ENCODE measurements at regions not wholly inside any gene's neighbourhood (a gene's known extent, or its start where the extent isn't known, plus 50 kb on each side); places are given as distances from the start of the nearest gene placed in this dataset.
"Not testable (repeated sequence)": the region's sequence is repeated elsewhere in the genome, so short reads cannot be mapped to it uniquely, and the experiment has no call there.

DNA sequence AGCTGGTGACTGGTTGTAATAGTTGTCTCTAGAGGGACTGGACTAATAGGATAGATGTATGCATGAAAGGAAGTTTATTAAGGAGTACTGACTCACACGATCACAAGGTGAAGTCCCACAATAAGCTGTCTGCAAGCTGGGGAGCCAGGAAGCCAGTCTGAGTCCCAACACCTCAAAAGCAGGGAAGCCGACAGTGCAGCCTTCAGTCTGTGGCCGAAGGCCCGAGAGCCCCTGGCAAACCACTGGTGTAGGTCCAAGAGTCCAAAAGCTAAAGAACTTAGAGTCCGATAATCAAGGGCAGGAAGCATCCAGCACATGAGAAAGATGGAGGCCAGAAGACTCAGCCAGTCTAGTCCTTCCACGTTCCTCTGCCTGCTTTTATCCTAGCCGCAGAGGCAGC is 372.6 kb downstream of the TCERG1L start:
- TF ChIP-seq, protein P1, sequence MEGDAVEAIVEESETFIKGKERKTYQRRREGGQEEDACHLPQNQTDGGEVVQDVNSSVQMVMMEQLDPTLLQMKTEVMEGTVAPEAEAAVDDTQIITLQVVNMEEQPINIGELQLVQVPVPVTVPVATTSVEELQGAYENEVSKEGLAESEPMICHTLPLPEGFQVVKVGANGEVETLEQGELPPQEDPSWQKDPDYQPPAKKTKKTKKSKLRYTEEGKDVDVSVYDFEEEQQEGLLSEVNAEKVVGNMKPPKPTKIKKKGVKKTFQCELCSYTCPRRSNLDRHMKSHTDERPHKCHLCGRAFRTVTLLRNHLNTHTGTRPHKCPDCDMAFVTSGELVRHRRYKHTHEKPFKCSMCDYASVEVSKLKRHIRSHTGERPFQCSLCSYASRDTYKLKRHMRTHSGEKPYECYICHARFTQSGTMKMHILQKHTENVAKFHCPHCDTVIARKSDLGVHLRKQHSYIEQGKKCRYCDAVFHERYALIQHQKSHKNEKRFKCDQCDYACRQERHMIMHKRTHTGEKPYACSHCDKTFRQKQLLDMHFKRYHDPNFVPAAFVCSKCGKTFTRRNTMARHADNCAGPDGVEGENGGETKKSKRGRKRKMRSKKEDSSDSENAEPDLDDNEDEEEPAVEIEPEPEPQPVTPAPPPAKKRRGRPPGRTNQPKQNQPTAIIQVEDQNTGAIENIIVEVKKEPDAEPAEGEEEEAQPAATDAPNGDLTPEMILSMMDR (IDR thresholded peaks at IDR 0.05; ENCODE audit: insufficient read depth, low read length): not testable (repeated sequence)
- TF ChIP-seq POLR2AphosphoS5 (IDR thresholded peaks at IDR 0.05; ENCODE audit: low read depth): not testable (repeated sequence)
- TF ChIP-seq, protein P2, sequence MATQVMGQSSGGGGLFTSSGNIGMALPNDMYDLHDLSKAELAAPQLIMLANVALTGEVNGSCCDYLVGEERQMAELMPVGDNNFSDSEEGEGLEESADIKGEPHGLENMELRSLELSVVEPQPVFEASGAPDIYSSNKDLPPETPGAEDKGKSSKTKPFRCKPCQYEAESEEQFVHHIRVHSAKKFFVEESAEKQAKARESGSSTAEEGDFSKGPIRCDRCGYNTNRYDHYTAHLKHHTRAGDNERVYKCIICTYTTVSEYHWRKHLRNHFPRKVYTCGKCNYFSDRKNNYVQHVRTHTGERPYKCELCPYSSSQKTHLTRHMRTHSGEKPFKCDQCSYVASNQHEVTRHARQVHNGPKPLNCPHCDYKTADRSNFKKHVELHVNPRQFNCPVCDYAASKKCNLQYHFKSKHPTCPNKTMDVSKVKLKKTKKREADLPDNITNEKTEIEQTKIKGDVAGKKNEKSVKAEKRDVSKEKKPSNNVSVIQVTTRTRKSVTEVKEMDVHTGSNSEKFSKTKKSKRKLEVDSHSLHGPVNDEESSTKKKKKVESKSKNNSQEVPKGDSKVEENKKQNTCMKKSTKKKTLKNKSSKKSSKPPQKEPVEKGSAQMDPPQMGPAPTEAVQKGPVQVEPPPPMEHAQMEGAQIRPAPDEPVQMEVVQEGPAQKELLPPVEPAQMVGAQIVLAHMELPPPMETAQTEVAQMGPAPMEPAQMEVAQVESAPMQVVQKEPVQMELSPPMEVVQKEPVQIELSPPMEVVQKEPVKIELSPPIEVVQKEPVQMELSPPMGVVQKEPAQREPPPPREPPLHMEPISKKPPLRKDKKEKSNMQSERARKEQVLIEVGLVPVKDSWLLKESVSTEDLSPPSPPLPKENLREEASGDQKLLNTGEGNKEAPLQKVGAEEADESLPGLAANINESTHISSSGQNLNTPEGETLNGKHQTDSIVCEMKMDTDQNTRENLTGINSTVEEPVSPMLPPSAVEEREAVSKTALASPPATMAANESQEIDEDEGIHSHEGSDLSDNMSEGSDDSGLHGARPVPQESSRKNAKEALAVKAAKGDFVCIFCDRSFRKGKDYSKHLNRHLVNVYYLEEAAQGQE (IDR thresholded peaks at IDR 0.05; ENCODE audit: insufficient replicate concordance, low read depth): not testable (repeated sequence)
